ENCODE measurements at regions not wholly inside any gene's neighbourhood (a gene's known extent, or its start where the extent isn't known, plus 50 kb on each side); places are given as distances from the start of the nearest gene placed in this dataset.

DNA sequence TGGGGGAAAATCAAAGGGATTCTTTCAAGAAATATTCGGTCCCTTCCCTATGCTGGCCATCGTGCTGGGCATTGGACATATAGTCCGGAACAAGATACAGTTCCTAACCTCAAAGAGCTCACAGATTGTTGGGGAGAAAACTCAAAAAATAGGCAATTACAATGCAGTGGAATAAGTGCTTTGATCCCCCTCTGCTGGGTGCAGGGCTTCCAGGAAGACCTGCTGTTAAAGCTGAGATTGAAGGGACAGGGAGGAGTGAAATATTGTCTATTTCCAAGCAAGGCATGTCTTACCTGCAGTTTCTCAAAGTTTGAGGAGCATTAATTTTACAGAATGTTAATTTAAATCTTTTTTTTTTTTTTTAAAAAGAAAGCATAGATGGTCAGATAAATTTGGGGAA, 75.1 kb upstream of the SESN3 start:
- H3K79me2 ChIP-seq (ENCODE audit: control insufficient read depth, insufficient read depth, low read length) = no peaks in the 10 kb centered on the region
- no peaks in the 10 kb centered on the region for H3K9me3 ChIP-seq (replicated peaks; ENCODE audit: control insufficient read depth, insufficient read depth, low read length)
- ChIA-PET CTCF (no interaction called here), POLR2A (no interaction called here)
- TF ChIP-seq MYC (IDR thresholded peaks at IDR 0.05; ENCODE audit: low read depth, low read length) (no peak), JUN (IDR thresholded peaks at IDR 0.05; ENCODE audit: borderline replicate concordance, insufficient read depth, insufficient read length, low read depth) (no peak), FOS (IDR thresholded peaks at IDR 0.05; ENCODE audit: borderline replicate concordance, insufficient read depth, low read length) (no peak), POLR2AphosphoS5 (IDR thresholded peaks at IDR 0.05; ENCODE audit: insufficient read depth, low read depth, low read length) (no peak), POLR2A (IDR thresholded peaks at IDR 0.05; ENCODE audit: low read depth, low read length) (no peak), EZH2 (IDR thresholded peaks at IDR 0.05; ENCODE audit: borderline replicate concordance, low read depth, low read length, severe bottlenecking) (no peak), GATA2 (IDR thresholded peaks at IDR 0.05; ENCODE audit: insufficient read depth, insufficient read length, low read depth, low read length) (no peak)
- TF ChIP-seq, protein P1, sequence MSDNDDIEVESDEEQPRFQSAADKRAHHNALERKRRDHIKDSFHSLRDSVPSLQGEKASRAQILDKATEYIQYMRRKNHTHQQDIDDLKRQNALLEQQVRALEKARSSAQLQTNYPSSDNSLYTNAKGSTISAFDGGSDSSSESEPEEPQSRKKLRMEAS (IDR thresholded peaks at IDR 0.05; ENCODE audit: insufficient read depth, insufficient read length) = no peak
- TF ChIP-seq, protein P2, sequence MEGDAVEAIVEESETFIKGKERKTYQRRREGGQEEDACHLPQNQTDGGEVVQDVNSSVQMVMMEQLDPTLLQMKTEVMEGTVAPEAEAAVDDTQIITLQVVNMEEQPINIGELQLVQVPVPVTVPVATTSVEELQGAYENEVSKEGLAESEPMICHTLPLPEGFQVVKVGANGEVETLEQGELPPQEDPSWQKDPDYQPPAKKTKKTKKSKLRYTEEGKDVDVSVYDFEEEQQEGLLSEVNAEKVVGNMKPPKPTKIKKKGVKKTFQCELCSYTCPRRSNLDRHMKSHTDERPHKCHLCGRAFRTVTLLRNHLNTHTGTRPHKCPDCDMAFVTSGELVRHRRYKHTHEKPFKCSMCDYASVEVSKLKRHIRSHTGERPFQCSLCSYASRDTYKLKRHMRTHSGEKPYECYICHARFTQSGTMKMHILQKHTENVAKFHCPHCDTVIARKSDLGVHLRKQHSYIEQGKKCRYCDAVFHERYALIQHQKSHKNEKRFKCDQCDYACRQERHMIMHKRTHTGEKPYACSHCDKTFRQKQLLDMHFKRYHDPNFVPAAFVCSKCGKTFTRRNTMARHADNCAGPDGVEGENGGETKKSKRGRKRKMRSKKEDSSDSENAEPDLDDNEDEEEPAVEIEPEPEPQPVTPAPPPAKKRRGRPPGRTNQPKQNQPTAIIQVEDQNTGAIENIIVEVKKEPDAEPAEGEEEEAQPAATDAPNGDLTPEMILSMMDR (IDR thresholded peaks at IDR 0.05; ENCODE audit: extremely low read depth in 1 of 2, insufficient read depth in 1 of 2, low read depth in 1 of 2, low read length in 2 of 2) = no peak
- H3K27ac ChIP-seq (ENCODE audit: insufficient read depth, low read depth, low read length) = no peak overlapping the region
- intact Hi-C loops (cut with micrococcal nuclease) = no loop called here
- H4K20me1 ChIP-seq (replicated peaks; ENCODE audit: control insufficient read depth, extremely low read depth, insufficient read depth, low read length) = no peaks in the 10 kb centered on the region
- FAIRE-seq = no peak
- H3K36me3 ChIP-seq (ENCODE audit: control insufficient read depth in 2 of 2, extremely low read depth in 1 of 2, insufficient read depth in 2 of 2, low read length in 2 of 2) = no peaks in the 10 kb centered on the region
- no peak overlapping the region for H3K4me2 ChIP-seq (ENCODE audit: insufficient read depth, low read length)
- BruUV-seq (replicated peaks) = no TSS peak
- H3K4me3 ChIP-seq (replicated peaks in 1 of 3; ENCODE audit: insufficient read depth in 1 of 3, low read depth in 1 of 3, low read length in 3 of 3) = no peak overlapping the region
- dilution Hi-C loops (cut with MboI; ENCODE audit: extremely low pct_ligation_motif_present, low sequenced_read_pairs) = no loop called here
- no peaks in the 10 kb centered on the region for H3K27me3 ChIP-seq (ENCODE audit: control insufficient read depth in 2 of 2, insufficient read depth in 2 of 2, low read length in 2 of 2)
- H3K9me1 ChIP-seq (replicated peaks; ENCODE audit: control insufficient read depth, extremely low read depth, insufficient read depth, low read length) = no peaks in the 10 kb centered on the region
- no peak overlapping the region for H2AFZ ChIP-seq (ENCODE audit: low read depth, low read length)
- no peaks in the 10 kb centered on the region for H3K4me1 ChIP-seq (ENCODE audit: control insufficient read depth, extremely low read depth, insufficient read depth, low read length)
- H3K9ac ChIP-seq (replicated peaks; ENCODE audit: extremely low read depth, insufficient read depth, low read length) = no peak overlapping the region
- DNase-seq (ENCODE audit: low read depth, low spot score) = no peak

Data from endothelial cell of umbilical vein (primary cell).